ENCODE measurements at regions not wholly inside any gene's neighbourhood (a gene's known extent, or its start where the extent isn't known, plus 50 kb on each side); places are given as distances from the start of the nearest gene placed in this dataset.

- intact Hi-C loops (cut with micrococcal nuclease) (no loop called here), in situ Hi-C loops (cut with MboI) (no loop called here)
- CTCF ChIA-PET (ENCODE audit: low intra/inter-chr PET ratio) = no interaction called here
- POLR2A ChIA-PET = no interaction called here
- no peaks in the 10 kb centered on the region for H3K79me2 ChIP-seq (ENCODE audit: control insufficient read depth, insufficient read depth, low read length)
- no TSS peak for BruUV-seq (replicated peaks)
- no peak overlapping the region for H3K27ac ChIP-seq (ENCODE audit: extremely low read depth, low read depth, low read length)
- H3K4me2 ChIP-seq (ENCODE audit: insufficient read depth, low read length) = no peak overlapping the region
- no peak for FAIRE-seq
- no peak overlapping the region for H3K4me3 ChIP-seq
- TF ChIP-seq KAT2B (IDR thresholded peaks at IDR 0.05; ENCODE audit: low read depth, low read length) (no peak), ILK (tag; IDR thresholded peaks at IDR 0.05; ENCODE audit: borderline replicate concordance, low read depth) (no peak), THRB (CRISPR knock-in tag; conservative IDR thresholded peaks at IDR 0.05) (no peak), ZBTB26 (CRISPR knock-in tag; IDR thresholded peaks at IDR 0.05) (no peak), ZNF239 (CRISPR knock-in tag; IDR thresholded peaks at IDR 0.05) (no peak), ZSCAN29 (IDR thresholded peaks at IDR 0.05) (no peak), E2F1 (CRISPR knock-in tag; IDR thresholded peaks at IDR 0.05) (no peak), CREB3 (tag; conservative IDR thresholded peaks at IDR 0.05; ENCODE audit: low read depth) (no peak), SRF (CRISPR knock-in tag; IDR thresholded peaks at IDR 0.05) (no peak), SMC3 (conservative IDR thresholded peaks at IDR 0.05; ENCODE audit: insufficient read depth, low read depth, low read length) (no peak), MYNN (IDR thresholded peaks at IDR 0.05) (no peak), MYNN (CRISPR knock-in tag; IDR thresholded peaks at IDR 0.05) (no peak), RCOR1 (IDR thresholded peaks at IDR 0.05; ENCODE audit: borderline replicate concordance in 1 of 2, low read depth in 2 of 2, low read length in 2 of 2) (no peak)
- H3K9me1 ChIP-seq (ENCODE audit: control insufficient read depth, insufficient read depth, low read length) = no peaks in the 10 kb centered on the region
- no peak for ATAC-seq
- H4K20me1 ChIP-seq (replicated peaks; ENCODE audit: control insufficient read depth, insufficient read depth, low read length) = no peaks in the 10 kb centered on the region
- 1% methylated on average over 4 of the region's 4 CpGs for WGBS (ENCODE audit: insufficient coverage, low coverage, missing lambda C conversion rate)
- no peaks in the 10 kb centered on the region for H3K9me3 ChIP-seq (replicated peaks; ENCODE audit: control insufficient read depth, insufficient read depth, low read depth, low read length)
- H3K9ac ChIP-seq (ENCODE audit: insufficient read depth in 1 of 2, low read depth in 2 of 2, low read length in 2 of 2) = no peak overlapping the region
- H3K4me1 ChIP-seq (replicated peaks in 1 of 2; ENCODE audit: control insufficient read depth in 2 of 2, insufficient read depth in 2 of 2, low read length in 2 of 2) = no peaks in the 10 kb centered on the region
- DNase-seq (ENCODE audit: extremely low read depth in 1 of 4, low spot score in 3 of 4) = no peak
- H3K27me3 ChIP-seq (ENCODE audit: control insufficient read depth in 2 of 2, insufficient read depth in 2 of 2, low read length in 2 of 2) = no peaks in the 10 kb centered on the region
- H3K36me3 ChIP-seq (ENCODE audit: control insufficient read depth, insufficient read depth, low read length) = no peaks in the 10 kb centered on the region
- H2AFZ ChIP-seq (ENCODE audit: low read depth, low read length) = no peak overlapping the region
Measured at GRCh38 chr16:9384141-9384540, 292.7 kb downstream of the HAPSTR1 start.
